ENCODE measurements at regions not wholly inside any gene's neighbourhood (a gene's known extent, or its start where the extent isn't known, plus 50 kb on each side); places are given as distances from the start of the nearest gene placed in this dataset.

DNA sequence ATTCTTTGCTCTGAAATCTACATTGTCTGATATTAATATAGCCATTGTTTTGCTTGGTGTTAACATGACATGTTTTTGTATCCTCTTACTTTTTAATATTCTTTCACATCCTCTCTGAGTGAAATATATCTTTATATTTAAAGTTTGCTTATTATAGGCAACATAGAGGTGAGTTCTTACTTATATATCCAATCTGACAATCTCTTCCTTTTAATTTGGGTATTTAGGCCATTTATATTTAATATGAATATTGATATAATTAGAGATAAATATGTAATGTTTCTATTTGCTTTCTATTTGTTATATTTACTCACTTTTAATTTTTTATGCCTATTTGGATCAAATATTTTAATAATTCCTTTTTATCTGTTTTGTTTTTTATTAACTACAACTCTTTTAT is 554.1 kb upstream of the SALL1 start:
- H3K27ac ChIP-seq: no peak overlapping the region
- TF ChIP-seq, protein P1, sequence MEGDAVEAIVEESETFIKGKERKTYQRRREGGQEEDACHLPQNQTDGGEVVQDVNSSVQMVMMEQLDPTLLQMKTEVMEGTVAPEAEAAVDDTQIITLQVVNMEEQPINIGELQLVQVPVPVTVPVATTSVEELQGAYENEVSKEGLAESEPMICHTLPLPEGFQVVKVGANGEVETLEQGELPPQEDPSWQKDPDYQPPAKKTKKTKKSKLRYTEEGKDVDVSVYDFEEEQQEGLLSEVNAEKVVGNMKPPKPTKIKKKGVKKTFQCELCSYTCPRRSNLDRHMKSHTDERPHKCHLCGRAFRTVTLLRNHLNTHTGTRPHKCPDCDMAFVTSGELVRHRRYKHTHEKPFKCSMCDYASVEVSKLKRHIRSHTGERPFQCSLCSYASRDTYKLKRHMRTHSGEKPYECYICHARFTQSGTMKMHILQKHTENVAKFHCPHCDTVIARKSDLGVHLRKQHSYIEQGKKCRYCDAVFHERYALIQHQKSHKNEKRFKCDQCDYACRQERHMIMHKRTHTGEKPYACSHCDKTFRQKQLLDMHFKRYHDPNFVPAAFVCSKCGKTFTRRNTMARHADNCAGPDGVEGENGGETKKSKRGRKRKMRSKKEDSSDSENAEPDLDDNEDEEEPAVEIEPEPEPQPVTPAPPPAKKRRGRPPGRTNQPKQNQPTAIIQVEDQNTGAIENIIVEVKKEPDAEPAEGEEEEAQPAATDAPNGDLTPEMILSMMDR (IDR thresholded peaks at IDR 0.05): no peak
- no peak for DNase-seq (ENCODE audit: low spot score)
- no peak overlapping the region for H3K4me3 ChIP-seq

DNA sequence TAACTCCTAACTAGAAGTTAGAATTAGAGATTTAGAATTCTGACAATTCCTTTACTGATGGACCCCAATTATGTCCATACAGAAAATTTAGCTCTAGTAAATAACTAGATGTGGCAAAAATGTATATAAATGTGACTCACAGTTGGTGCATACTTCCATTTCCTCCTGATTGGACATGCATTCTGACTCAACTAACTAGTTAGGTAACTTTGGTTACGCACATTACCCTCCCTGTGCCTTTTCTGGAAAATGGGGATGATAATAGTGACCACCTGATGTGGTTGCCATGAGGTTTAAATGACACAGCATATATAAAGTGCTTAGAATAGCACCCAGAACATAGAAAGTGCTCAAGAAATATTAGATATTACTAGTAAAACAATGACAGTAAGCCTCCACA is 550.0 kb upstream of the SALL1 start:
- no peak for DNase-seq (ENCODE audit: low spot score)
- TF ChIP-seq, protein P1 (IDR thresholded peaks at IDR 0.05): no peak
- H3K4me3 ChIP-seq: no peak overlapping the region
- H3K27ac ChIP-seq: no peak overlapping the region

DNA sequence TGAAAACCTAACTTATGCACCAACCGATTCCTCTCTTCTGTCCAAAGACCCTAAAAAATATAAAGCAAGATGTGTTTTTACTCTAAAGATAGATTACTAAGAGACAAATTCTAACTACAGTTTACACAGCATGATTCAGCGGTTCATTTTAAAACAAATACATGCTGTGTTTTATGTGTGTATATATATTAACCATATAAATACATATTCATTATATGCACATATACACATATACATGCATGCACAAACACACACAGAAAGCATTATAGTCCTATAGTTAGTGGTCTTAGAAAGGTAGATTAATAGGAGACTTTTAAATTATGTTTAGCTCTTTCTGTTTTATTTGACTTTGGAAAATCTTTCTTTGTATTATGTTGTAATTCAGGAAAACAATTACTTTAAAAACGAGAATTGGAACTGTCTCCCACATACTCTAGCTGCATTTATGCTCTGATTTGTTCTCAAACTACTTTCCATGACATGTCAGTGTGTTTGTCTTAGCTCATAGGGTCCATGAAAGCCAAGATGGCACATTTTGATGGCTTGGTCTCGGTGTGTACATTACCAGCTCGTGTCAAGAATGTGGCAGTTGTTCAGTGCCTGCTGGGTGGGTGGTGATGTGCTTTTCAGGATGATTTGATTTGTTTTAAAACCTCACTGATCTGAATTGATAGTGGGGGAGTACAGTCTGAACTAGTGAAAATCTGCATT is 548.8 kb upstream of the SALL1 start:
- DNase-seq (ENCODE audit: low spot score): no peak
- no peak overlapping the region for H3K4me3 ChIP-seq
- no peak overlapping the region for H3K27ac ChIP-seq
- TF ChIP-seq, protein P1 (IDR thresholded peaks at IDR 0.05): no peak

DNA sequence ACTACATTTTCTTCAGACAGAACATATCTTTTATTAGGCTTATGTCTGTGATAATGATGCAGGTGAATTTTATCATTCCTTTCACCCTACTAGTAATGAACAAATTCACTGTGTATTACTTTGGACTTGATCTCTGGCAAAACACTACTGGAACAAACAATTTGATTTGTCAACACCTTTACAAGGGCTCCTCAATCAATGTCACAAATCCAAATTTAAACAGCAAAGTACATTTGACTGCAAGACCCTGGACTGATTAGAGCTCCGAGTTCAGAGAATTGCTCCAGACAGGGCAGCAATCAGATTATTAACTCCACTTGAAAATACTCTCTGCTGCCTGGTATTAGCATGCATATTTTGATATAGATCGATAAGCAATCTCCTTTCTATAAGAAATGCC is 547.6 kb upstream of the SALL1 start:
- H3K27ac ChIP-seq: no peak overlapping the region
- no peak for DNase-seq (ENCODE audit: low spot score)
- H3K4me3 ChIP-seq: no peak overlapping the region
- TF ChIP-seq, protein P1 (IDR thresholded peaks at IDR 0.05): no peak

DNA sequence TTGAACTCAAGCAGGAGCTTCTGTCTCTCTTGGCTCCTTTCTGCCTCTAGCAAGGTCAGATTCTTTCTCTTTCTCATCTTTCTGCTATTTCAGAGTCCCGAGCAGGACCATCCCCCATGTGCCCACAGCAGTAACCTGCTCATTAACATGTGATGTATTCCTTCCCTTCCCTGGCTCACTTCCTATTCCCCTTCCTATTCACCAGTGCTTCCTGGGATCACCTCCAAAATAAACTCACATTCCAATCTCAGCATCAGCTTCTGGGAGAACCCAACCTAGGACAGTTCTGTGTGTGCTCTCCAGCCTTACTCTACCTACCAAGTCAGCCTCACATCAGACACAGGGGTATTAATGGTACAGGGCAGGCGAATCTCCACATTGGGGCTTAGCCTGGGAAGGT is 546.4 kb upstream of the SALL1 start:
- Histone ChIP-seq H3K27ac (no peak overlapping the region), H3K4me3 (no peak overlapping the region)
- TF ChIP-seq, protein P1 (IDR thresholded peaks at IDR 0.05): no peak
- no peak for DNase-seq (ENCODE audit: low spot score)

DNA sequence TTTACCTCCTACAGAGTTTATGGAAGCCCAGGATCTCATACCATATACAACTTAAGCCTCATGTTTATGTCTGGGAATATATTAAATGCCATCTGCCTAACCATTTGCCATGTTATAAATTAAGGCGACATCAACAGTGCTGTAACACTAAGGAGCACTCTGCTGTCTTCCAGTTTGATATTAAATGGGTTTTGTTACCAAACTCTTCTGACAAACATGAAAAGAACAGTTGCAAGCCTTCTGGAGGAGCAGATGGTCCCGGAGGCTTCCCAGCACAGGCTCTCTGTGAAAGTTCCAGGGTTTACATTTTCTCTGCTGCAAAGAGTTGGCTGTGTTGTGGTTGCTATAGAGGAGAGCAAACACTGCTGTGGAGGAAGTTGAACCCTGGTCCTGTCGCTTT is 545.3 kb upstream of the SALL1 start:
- TF ChIP-seq, protein P1 (IDR thresholded peaks at IDR 0.05): no peak
- no peak overlapping the region for H3K4me3 ChIP-seq
- DNase-seq (ENCODE audit: low spot score): no peak
- no peak overlapping the region for H3K27ac ChIP-seq

DNA sequence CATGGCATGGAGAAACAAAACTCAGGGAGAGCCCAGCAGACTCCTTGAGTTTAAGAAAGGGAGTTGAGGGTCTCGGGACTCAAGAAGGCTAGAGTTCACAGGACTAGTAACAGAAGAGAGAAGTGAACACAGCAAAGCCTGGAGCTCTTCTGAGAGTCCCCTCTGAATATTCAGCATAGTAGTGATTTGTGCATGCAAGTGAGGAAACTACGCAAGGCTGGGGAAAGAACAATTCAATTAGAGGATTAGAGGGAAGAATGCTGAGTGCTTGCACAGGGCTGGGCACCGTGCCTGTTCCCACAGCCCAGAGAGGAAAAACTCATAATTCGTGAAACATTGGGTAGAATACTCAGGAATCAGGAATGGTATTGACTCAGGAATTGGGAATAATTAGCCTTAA is 540.0 kb upstream of the SALL1 start:
- DNase-seq (ENCODE audit: low spot score): no peak
- no peak overlapping the region for H3K4me3 ChIP-seq
- TF ChIP-seq, protein P1 (IDR thresholded peaks at IDR 0.05): no peak
- no peak overlapping the region for H3K27ac ChIP-seq
